Activated B cell treated with CpG ODN at 0.5 μM for 24 hours (primary cell): ENCODE measurements at regions not wholly inside any gene's neighbourhood (a gene's known extent, or its start where the extent isn't known, plus 50 kb on each side); places are given as distances from the start of the nearest gene placed in this dataset.

Source experiments
- ATAC-seq: fragments of 200-7000 bp; cut with Tn5 transposase; one replicate; pipeline ENCODE4 v1.10.0; 2021; ENCODE audit warnings: low read depth, mild to moderate bottlenecking, moderate library complexity
- CTCF ChIA-PET: fragments of 350-600 bp; sonication (Branson Sonifier 250); formaldehyde crosslinking; loops from one replicate; lab custom pipeline; 2021; ENCODE audit warnings: antibody characterized with exemption; lab: Charles Lee
- POLR2A ChIA-PET: fragments of 350-600 bp; sonication (Branson Sonifier 250); formaldehyde crosslinking; loops from one replicate; lab custom pipeline; 2021; ENCODE audit warnings: antibody characterized with exemption; lab: Charles Lee
- DNase-seq: peaks from one replicate; pipeline ENCODE4 v3.0.0; 2022
- H3K27ac Mint-ChIP-seq: one replicate; pipeline ENCODE4 v1.8.0; 2020; ENCODE audit warnings: mixed read lengths
- H3K27me3 Mint-ChIP-seq: one replicate; pipeline ENCODE4 v1.8.0; 2021; ENCODE audit warnings: mixed read lengths
- H3K36me3 Mint-ChIP-seq: one replicate; pipeline ENCODE4 v1.8.0; 2021; ENCODE audit warnings: low read depth, mixed read lengths
- H3K4me1 Mint-ChIP-seq: one replicate; pipeline ENCODE4 v1.8.0; 2021; ENCODE audit warnings: mixed read lengths
- H3K4me3 Mint-ChIP-seq: one replicate; pipeline ENCODE4 v1.8.0; 2020; ENCODE audit warnings: mild to moderate bottlenecking, mixed read lengths
- H3K9me3 Mint-ChIP-seq: one replicate; pipeline ENCODE4 v1.8.0; 2020; ENCODE audit warnings: mixed read lengths
- intact Hi-C: fragments of 100-400 bp; cut with micrococcal nuclease; formaldehyde crosslinking; loops from one replicate; pipeline ENCODE4 v1.15.1; 2024
- TF ChIP-seq, protein P1 (sequence below): fragments of 200-600 bp; IDR thresholded peaks from one replicate; pipeline ENCODE4 v1.8.0; 2022; ENCODE audit warnings: antibody characterized with exemption, mild to moderate bottlenecking

DNA sequence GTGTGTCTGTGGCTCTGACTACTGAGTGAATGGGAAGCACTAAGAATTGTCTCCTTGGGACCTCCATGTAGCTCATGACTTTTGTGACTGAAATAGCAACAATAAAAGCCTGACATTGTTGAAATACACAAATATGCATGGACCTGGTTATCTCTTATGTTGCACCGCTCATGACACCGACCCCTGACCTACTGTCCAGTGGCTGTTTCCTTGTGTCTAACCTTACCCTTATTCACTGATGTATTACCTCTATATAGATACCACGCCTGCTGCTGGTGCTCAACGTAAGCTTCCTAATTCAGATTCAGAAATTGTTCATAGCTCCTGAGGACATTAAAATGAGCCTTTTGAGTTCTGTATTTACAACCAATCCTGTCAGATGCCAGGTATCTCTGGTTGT lies 243.4 kb upstream of the SEMA3C start:
- ATAC-seq, result no peak
- intact Hi-C loops, result no loop called here
- TF ChIP-seq, protein P1, sequence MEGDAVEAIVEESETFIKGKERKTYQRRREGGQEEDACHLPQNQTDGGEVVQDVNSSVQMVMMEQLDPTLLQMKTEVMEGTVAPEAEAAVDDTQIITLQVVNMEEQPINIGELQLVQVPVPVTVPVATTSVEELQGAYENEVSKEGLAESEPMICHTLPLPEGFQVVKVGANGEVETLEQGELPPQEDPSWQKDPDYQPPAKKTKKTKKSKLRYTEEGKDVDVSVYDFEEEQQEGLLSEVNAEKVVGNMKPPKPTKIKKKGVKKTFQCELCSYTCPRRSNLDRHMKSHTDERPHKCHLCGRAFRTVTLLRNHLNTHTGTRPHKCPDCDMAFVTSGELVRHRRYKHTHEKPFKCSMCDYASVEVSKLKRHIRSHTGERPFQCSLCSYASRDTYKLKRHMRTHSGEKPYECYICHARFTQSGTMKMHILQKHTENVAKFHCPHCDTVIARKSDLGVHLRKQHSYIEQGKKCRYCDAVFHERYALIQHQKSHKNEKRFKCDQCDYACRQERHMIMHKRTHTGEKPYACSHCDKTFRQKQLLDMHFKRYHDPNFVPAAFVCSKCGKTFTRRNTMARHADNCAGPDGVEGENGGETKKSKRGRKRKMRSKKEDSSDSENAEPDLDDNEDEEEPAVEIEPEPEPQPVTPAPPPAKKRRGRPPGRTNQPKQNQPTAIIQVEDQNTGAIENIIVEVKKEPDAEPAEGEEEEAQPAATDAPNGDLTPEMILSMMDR, result no peak
- DNase-seq, result no peak
- CTCF ChIA-PET, result no interaction called here
- H3K4me3 Mint-ChIP-seq, result no peak overlapping the region
- POLR2A ChIA-PET, result no interaction called here
- no peak overlapping the region for H3K27ac Mint-ChIP-seq
- H3K36me3 Mint-ChIP-seq, result no peaks in the 10 kb centered on the region
- no peaks in the 10 kb centered on the region for H3K27me3 Mint-ChIP-seq
- no peaks in the 10 kb centered on the region for H3K4me1 Mint-ChIP-seq
- no peaks in the 10 kb centered on the region for H3K9me3 Mint-ChIP-seq

DNA sequence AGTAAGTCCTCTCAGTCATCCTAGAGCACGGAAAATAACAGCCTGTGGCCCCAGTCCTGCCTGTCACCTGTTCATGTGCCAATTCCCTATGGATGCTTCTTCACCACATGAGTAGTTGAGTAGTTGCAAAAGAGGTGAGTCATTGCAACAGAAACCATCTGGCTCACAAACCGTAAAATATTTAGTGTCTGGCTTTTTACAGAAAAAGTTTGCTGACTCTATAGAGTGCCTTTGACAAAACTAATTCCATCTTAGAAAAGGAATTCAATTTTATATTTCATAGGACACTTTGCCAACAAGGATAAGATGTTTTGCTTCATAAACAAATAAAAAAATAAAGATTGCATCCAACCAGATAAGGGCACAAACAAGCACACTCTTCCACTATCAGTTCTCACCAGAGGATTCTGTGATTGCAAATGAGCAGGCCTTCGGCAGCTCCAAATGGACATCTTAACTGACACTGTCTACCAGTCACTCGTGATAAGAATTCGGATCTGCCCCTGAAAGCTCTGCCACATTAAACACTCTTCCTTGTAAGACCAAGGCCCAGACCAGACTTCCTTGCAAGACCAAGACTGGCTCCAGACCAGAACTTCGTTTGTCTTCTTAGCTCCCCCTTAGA lies 242.7 kb upstream of the SEMA3C start:
- no peak for DNase-seq
- CTCF ChIA-PET, result no interaction called here
- intact Hi-C loops, result no loop called here
- no peak overlapping the region for H3K27ac Mint-ChIP-seq
- no peak overlapping the region for H3K4me3 Mint-ChIP-seq
- no peaks in the 10 kb centered on the region for H3K36me3 Mint-ChIP-seq
- no peaks in the 10 kb centered on the region for H3K27me3 Mint-ChIP-seq
- no peaks in the 10 kb centered on the region for H3K9me3 Mint-ChIP-seq
- TF ChIP-seq, protein P1, result no peak
- POLR2A ChIA-PET, result no interaction called here
- no peaks in the 10 kb centered on the region for H3K4me1 Mint-ChIP-seq
- ATAC-seq, result no peak

DNA sequence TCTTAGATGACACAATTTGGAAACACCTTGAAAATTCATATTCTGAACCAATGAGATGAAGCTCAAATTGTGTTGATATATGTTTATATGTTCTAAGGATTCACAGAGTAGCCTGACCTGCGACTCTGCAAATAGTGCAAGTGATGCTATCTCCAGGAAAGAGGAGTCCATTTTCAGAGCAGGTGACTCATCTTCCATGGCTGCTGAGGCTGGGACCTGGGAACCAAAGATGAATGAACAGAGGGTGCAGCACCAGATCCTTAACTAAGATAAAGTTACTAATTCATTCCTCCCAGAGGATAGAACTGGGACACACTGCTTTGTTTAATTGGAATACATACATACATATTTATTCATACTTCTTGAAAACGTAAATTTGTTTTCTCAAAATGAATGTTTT lies 240.6 kb upstream of the SEMA3C start:
- no peaks in the 10 kb centered on the region for H3K36me3 Mint-ChIP-seq
- no peak overlapping the region for H3K27ac Mint-ChIP-seq
- ATAC-seq, result no peak
- DNase-seq, result no peak
- no peaks in the 10 kb centered on the region for H3K4me1 Mint-ChIP-seq
- intact Hi-C loops, result no loop called here
- CTCF ChIA-PET, result no interaction called here
- no peaks in the 10 kb centered on the region for H3K27me3 Mint-ChIP-seq
- H3K4me3 Mint-ChIP-seq, result no peak overlapping the region
- no peaks in the 10 kb centered on the region for H3K9me3 Mint-ChIP-seq
- TF ChIP-seq, protein P1, result no peak
- POLR2A ChIA-PET, result no interaction called here

DNA sequence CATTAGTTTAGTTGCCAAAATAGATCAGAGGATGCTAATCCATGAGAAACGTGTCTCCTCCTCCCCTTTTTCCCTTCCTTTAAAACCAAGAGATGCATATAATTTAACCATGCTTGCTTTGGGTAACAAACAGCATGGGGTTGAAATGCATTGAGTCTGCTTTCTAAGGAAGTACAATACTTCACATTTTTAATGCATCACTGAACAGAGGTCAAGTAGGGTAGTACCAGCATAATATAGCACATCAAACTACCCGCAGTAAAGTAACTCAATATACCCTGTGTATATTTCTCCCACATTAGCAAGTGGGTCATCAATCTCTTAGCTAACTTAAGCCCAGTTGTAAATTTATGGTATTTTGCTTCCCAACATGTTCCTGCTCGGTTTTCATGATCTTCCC lies 239.3 kb upstream of the SEMA3C start:
- no peak overlapping the region for H3K4me3 Mint-ChIP-seq
- H3K4me1 Mint-ChIP-seq, result no peaks in the 10 kb centered on the region
- H3K27me3 Mint-ChIP-seq, result no peaks in the 10 kb centered on the region
- no peak for DNase-seq
- H3K9me3 Mint-ChIP-seq, result no peaks in the 10 kb centered on the region
- POLR2A ChIA-PET, result no interaction called here
- no peaks in the 10 kb centered on the region for H3K36me3 Mint-ChIP-seq
- TF ChIP-seq, protein P1, result no peak
- intact Hi-C loops, result no loop called here
- no peak overlapping the region for H3K27ac Mint-ChIP-seq
- no peak for ATAC-seq
- CTCF ChIA-PET, result no interaction called here

DNA sequence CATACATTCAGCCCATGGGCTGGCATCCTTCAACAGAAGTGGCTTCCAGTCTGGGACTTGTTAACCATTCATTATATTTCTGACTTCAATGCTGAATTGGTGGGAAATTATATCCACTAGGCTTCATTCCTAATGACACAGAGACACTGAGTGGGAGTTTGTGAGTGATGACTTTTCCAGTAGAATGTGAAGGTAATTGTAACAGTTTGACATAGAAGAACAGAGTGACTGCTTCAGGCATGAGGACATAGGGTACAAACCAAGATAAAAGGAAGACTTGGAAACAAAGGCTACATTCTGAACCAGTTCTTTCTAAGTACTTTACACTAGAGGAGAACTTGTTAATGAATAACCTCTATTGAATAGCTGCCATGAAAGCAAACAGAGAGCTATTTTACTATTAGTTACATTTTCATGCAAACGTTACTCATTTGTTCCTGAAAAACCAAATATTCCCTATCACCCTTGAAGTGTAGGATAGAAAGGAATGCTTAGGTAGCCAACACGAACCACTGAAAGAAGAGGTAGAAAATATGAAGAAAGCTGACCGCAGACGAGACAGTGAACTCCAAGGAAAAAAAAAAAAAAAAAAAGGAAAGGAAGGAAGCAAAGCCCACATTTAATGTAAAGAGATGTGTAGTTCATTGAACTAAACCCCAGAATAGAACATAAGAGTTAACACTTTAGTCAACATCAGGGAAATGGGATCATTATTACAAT lies 237.0 kb upstream of the SEMA3C start:
- DNase-seq (no peak), ATAC-seq (no peak)
- H3K4me3 Mint-ChIP-seq, result no peak overlapping the region
- no peaks in the 10 kb centered on the region for H3K36me3 Mint-ChIP-seq
- H3K27me3 Mint-ChIP-seq, result no peaks in the 10 kb centered on the region
- no peak overlapping the region for H3K27ac Mint-ChIP-seq
- ChIA-PET CTCF (no interaction called here), POLR2A (no interaction called here)
- intact Hi-C loops, result no loop called here
- no peaks in the 10 kb centered on the region for H3K9me3 Mint-ChIP-seq
- no peaks in the 10 kb centered on the region for H3K4me1 Mint-ChIP-seq
- TF ChIP-seq, protein P1, result no peak
